ENCODE measurements at regions not wholly inside any gene's neighbourhood (a gene's known extent, or its start where the extent isn't known, plus 50 kb on each side); places are given as distances from the start of the nearest gene placed in this dataset.

GRCh38 chr5:92809855-92810465 is 771.1 kb downstream of the NR2F1-AS1 start:
- intact Hi-C loops (cut with micrococcal nuclease) = no loop called here

- intact Hi-C loops (cut with micrococcal nuclease) = no loop called here
Measured at GRCh38 chr5:92808474-92808873, 772.5 kb downstream of the NR2F1-AS1 start.

GRCh38 chr5:92807085-92807484 is 773.9 kb downstream of the NR2F1-AS1 start:
- intact Hi-C loops (cut with micrococcal nuclease) = no loop called here

GRCh38 chr5:92805446-92805845 is 775.6 kb downstream of the NR2F1-AS1 start:
- intact Hi-C loops (cut with micrococcal nuclease) = no loop called here

- intact Hi-C loops (cut with micrococcal nuclease) = no loop called here
Measured at GRCh38 chr5:92801911-92802310, 779.1 kb downstream of the NR2F1-AS1 start.

GRCh38 chr5:92800365-92800764 is 780.7 kb downstream of the NR2F1-AS1 start:
- intact Hi-C loops (cut with micrococcal nuclease) = no loop called here

- intact Hi-C loops (cut with micrococcal nuclease) = no loop called here
Measured at GRCh38 chr5:92795633-92796032, 785.4 kb downstream of the NR2F1-AS1 start.

GRCh38 chr5:92780057-92780456 is 801.0 kb downstream of the NR2F1-AS1 start:
- intact Hi-C loops (cut with micrococcal nuclease) = no loop called here

- intact Hi-C loops (cut with micrococcal nuclease) = no loop called here
Measured at GRCh38 chr5:92779536-92779935, 801.5 kb downstream of the NR2F1-AS1 start.

- intact Hi-C loops (cut with micrococcal nuclease) = no loop called here
Measured at GRCh38 chr5:92778261-92778660, 802.8 kb downstream of the NR2F1-AS1 start.

GRCh38 chr5:92777421-92777820 is 803.6 kb downstream of the NR2F1-AS1 start:
- intact Hi-C loops (cut with micrococcal nuclease) = no loop called here

GRCh38 chr5:92775711-92776615 is 805.1 kb downstream of the NR2F1-AS1 start:
- intact Hi-C loops (cut with micrococcal nuclease) = no loop called here

GRCh38 chr5:92769978-92770377 is 811.0 kb downstream of the NR2F1-AS1 start:
- intact Hi-C loops (cut with micrococcal nuclease) = no loop called here

- intact Hi-C loops (cut with micrococcal nuclease) = no loop called here
Measured at GRCh38 chr5:92761585-92761984, 819.4 kb downstream of the NR2F1-AS1 start.

- intact Hi-C loops (cut with micrococcal nuclease) = no loop called here
Measured at GRCh38 chr5:92760550-92760949, 820.5 kb downstream of the NR2F1-AS1 start.

GRCh38 chr5:92758552-92758951 is 822.5 kb downstream of the NR2F1-AS1 start:
- intact Hi-C loops (cut with micrococcal nuclease) = no loop called here

GRCh38 chr5:92749943-92750342 is 831.1 kb downstream of the NR2F1-AS1 start:
- intact Hi-C loops (cut with micrococcal nuclease) = no loop called here

- intact Hi-C loops (cut with micrococcal nuclease) = no loop called here
Measured at GRCh38 chr5:92748072-92748676, 832.8 kb downstream of the NR2F1-AS1 start.

- intact Hi-C loops (cut with micrococcal nuclease) = no loop called here
Measured at GRCh38 chr5:92741906-92742305, 839.1 kb downstream of the NR2F1-AS1 start.

- intact Hi-C loops (cut with micrococcal nuclease) = no loop called here
Measured at GRCh38 chr5:92734211-92734940, 846.6 kb downstream of the NR2F1-AS1 start.

- intact Hi-C loops (cut with micrococcal nuclease) = no loop called here
Measured at GRCh38 chr5:92730486-92730885, 850.5 kb downstream of the NR2F1-AS1 start.

- intact Hi-C loops (cut with micrococcal nuclease) = no loop called here
Measured at GRCh38 chr5:92729088-92729487, 851.9 kb downstream of the NR2F1-AS1 start.
